Mesenchymal stem cell (in vitro differentiated cells and primary cell): ENCODE measurements at regions not wholly inside any gene's neighbourhood (a gene's known extent, or its start where the extent isn't known, plus 50 kb on each side); places are given as distances from the start of the nearest gene placed in this dataset.
A peak's percentile ranks its signal among the peaks of the same experiment; 100 is the strongest.

Source experiments
- DNase-seq: peaks from one replicate; pipeline ENCODE4 v3.0.0-alpha.2; 2013
- H2AFZ ChIP-seq: one replicate; pipeline ENCODE4 v1.6.1; 2013; ENCODE audit warnings: low read depth, mild to moderate bottlenecking, control low read depth, inconsistent platforms, low read length, moderate library complexity
- H2AK5ac ChIP-seq: 2 replicates; pipeline ENCODE4 v1.6.1; 2013; ENCODE audit warnings: low read length, moderate library complexity, mild to moderate bottlenecking, inconsistent platforms; ENCODE audit not compliant: severe bottlenecking
- H2BK120ac ChIP-seq: one replicate; pipeline ENCODE4 v1.6.1; 2013; ENCODE audit warnings: low read depth, mild to moderate bottlenecking, inconsistent platforms, low read length, moderate library complexity
- H2BK12ac ChIP-seq, 2 experiments: one replicate each; pipeline ENCODE4 v1.6.1; 2013; ENCODE audit warnings: inconsistent platforms in 2 of 2, low read length in 2 of 2, mild to moderate bottlenecking in 2 of 2, moderate library complexity in 2 of 2, control low read depth in 1 of 2
- H2BK15ac ChIP-seq: one replicate; pipeline ENCODE4 v1.6.1; 2013; ENCODE audit warnings: mild to moderate bottlenecking, low read depth, inconsistent platforms; ENCODE audit not compliant: poor library complexity, severe bottlenecking
- H2BK5ac ChIP-seq: 2 replicates; pipeline ENCODE4 v1.6.1; 2013; ENCODE audit warnings: low read depth, mild to moderate bottlenecking, low read length, control low read depth, inconsistent platforms; ENCODE audit not compliant: poor library complexity, severe bottlenecking
- H3K14ac ChIP-seq, 2 experiments: one replicate each; pipeline ENCODE4 v1.6.1; 2013; ENCODE audit warnings: inconsistent platforms in 2 of 2, low read length in 2 of 2, control low read depth in 1 of 2, mild to moderate bottlenecking in 1 of 2, moderate library complexity in 1 of 2
- H3K18ac ChIP-seq, 2 experiments: one replicate each; pipeline ENCODE4 v1.6.1; 2013; ENCODE audit warnings: inconsistent platforms in 2 of 2, low read length in 2 of 2, control low read depth in 1 of 2, low read depth in 1 of 2, mild to moderate bottlenecking in 1 of 2
- H3K23ac ChIP-seq, 2 experiments: one replicate each; pipeline ENCODE4 v1.6.1; 2013; ENCODE audit warnings: inconsistent platforms in 2 of 2, low read length in 2 of 2, mild to moderate bottlenecking in 2 of 2, moderate library complexity in 2 of 2, control low read depth in 1 of 2
- H3K27ac ChIP-seq: 2 replicates; pipeline ENCODE4 v1.5.1; 2013; ENCODE audit warnings: mild to moderate bottlenecking, moderate library complexity, low read length, control low read depth, inconsistent platforms; ENCODE audit not compliant: poor library complexity, severe bottlenecking
- H3K27me3 ChIP-seq, 2 experiments: 2 replicates each; pipeline versions ENCODE4 v1.6.1 to v1.7.0; 2013; ENCODE audit warnings: low read length in 2 of 2, mild to moderate bottlenecking in 2 of 2, moderate library complexity in 2 of 2, control low read depth in 1 of 2, inconsistent platforms in 1 of 2; ENCODE audit not compliant: control insufficient read depth in 1 of 2, insufficient read depth in 1 of 2
- H3K36me3 ChIP-seq, 2 experiments: 2 replicates each; pipeline versions ENCODE4 v1.6.1 to v1.7.0; 2013; ENCODE audit warnings: low read length in 2 of 2, control low read depth in 1 of 2, inconsistent platforms in 1 of 2, low read depth in 1 of 2, mild to moderate bottlenecking in 1 of 2; ENCODE audit not compliant: insufficient read depth in 2 of 2, control insufficient read depth in 1 of 2
- H3K4ac ChIP-seq, 2 experiments: one replicate each; pipeline ENCODE4 v1.6.1; 2013; ENCODE audit warnings: inconsistent platforms in 2 of 2, low read length in 2 of 2, mild to moderate bottlenecking in 2 of 2, moderate library complexity in 2 of 2, control low read depth in 1 of 2, low read depth in 1 of 2
- H3K4me1 ChIP-seq: 2 replicates; pipeline ENCODE4 v1.6.1; 2013; ENCODE audit warnings: low read depth, low read length, control low read depth; ENCODE audit not compliant: control insufficient read depth, insufficient read depth
- H3K4me2 ChIP-seq: 2 replicates; pipeline ENCODE4 v1.6.1; 2013; ENCODE audit warnings: low read length, mild to moderate bottlenecking, inconsistent platforms; ENCODE audit not compliant: poor library complexity, severe bottlenecking
- H3K4me3 ChIP-seq, 2 experiments: 2 replicates each; pipeline versions ENCODE4 v1.5.1 to v1.7.0; 2013; ENCODE audit warnings: low read length in 2 of 2, mild to moderate bottlenecking in 2 of 2, control low read depth in 1 of 2, low read depth in 1 of 2; ENCODE audit not compliant: insufficient read depth in 1 of 2
- H3K79me1 ChIP-seq: replicated peaks from 2 replicates; pipeline ENCODE4 v1.6.1; 2013; ENCODE audit warnings: mild to moderate bottlenecking, control low read depth, low read length, inconsistent platforms; ENCODE audit not compliant: poor library complexity, severe bottlenecking
- H3K9ac ChIP-seq: 2 replicates; pipeline ENCODE4 v1.7.0; 2013; ENCODE audit warnings: mild to moderate bottlenecking, low read length, moderate library complexity
- H3K9me3 ChIP-seq: 2 replicates; pipeline ENCODE4 v1.7.0; 2013; ENCODE audit warnings: mild to moderate bottlenecking, low read length; ENCODE audit not compliant: control insufficient read depth
- H4K8ac ChIP-seq: one replicate; pipeline ENCODE4 v1.6.1; 2013; ENCODE audit warnings: inconsistent platforms, mild to moderate bottlenecking, low read length, moderate library complexity
- H4K91ac ChIP-seq: one replicate; pipeline ENCODE4 v1.6.1; 2013; ENCODE audit warnings: mild to moderate bottlenecking, low read length, inconsistent platforms
- WGBS: methylation state at CpG from one replicate; pipeline ENCODE4 v1.1.7; 2013; ENCODE audit warnings: mixed read lengths; 5-methylcytosine and 5-hydroxymethylcytosine counted together

GRCh38 chr2:206876216-206876860 lies 63.0 kb upstream of the CPO start:
- Histone ChIP-seq H3K4ac (no peak overlapping the region), H3K36me3 (no peaks in the 10 kb centered on the region), H2BK5ac (no peak overlapping the region), H3K14ac (no peak overlapping the region), H4K91ac (no peak overlapping the region), H3K4me1 (peaks cover 3% of the 10 kb centered on the region), H2BK120ac (no peak overlapping the region), H3K79me1 (no peaks in the 10 kb centered on the region), H3K4me2 (no peak overlapping the region), H3K4me3 (no peak overlapping the region), H2AFZ (no peak overlapping the region), H3K23ac (peak overlapping the region in 1 of 2 experiments; percentile 59), H3K27me3 (no peaks in the 10 kb centered on the region), H2BK12ac (no peak overlapping the region), H3K27ac (no peak overlapping the region), H3K18ac (peak overlapping the region in 1 of 2 experiments; percentile 34), H3K9ac (no peak overlapping the region), H3K9me3 (no peaks in the 10 kb centered on the region), H4K8ac (no peak overlapping the region), H2BK15ac (no peak overlapping the region), H2AK5ac (no peak overlapping the region)
- WGBS: 53% methylated on average over 7 of the region's 7 CpGs
- no peak for DNase-seq

- Histone ChIP-seq H3K23ac (no peak overlapping the region), H3K9ac (peak overlapping the region; percentile 72), H2AK5ac (no peak overlapping the region), H3K27me3 (no peaks in the 10 kb centered on the region), H3K4me2 (no peak overlapping the region), H3K4ac (no peak overlapping the region), H4K8ac (no peak overlapping the region), H3K14ac (no peak overlapping the region), H3K4me1 (peaks cover 3% of the 10 kb centered on the region), H2BK12ac (no peak overlapping the region), H3K4me3 (peak overlapping the region in 1 of 2 experiments; percentile 46), H2BK15ac (no peak overlapping the region), H4K91ac (no peak overlapping the region), H3K79me1 (no peaks in the 10 kb centered on the region), H3K18ac (no peak overlapping the region), H3K9me3 (no peaks in the 10 kb centered on the region), H3K36me3 (no peaks in the 10 kb centered on the region), H3K27ac (no peak overlapping the region), H2AFZ (no peak overlapping the region), H2BK5ac (no peak overlapping the region), H2BK120ac (no peak overlapping the region)
- DNase-seq: no peak
- 91% methylated on average over 11 of the region's 11 CpGs for WGBS
Observed at GRCh38 chr2:206881708-206882410, 57.5 kb upstream of the CPO start.

GRCh38 chr2:206886696-206887095 lies 52.6 kb upstream of the CPO start:
- Histone ChIP-seq H2AK5ac (no peak overlapping the region), H3K4me2 (no peak overlapping the region), H3K4ac (no peak overlapping the region), H3K4me1 (no peaks in the 10 kb centered on the region), H2BK15ac (no peak overlapping the region), H3K79me1 (no peaks in the 10 kb centered on the region), H3K18ac (no peak overlapping the region), H2AFZ (no peak overlapping the region), H3K27me3 (no peaks in the 10 kb centered on the region), H4K91ac (no peak overlapping the region), H3K4me3 (no peak overlapping the region), H3K9me3 (no peaks in the 10 kb centered on the region), H3K9ac (no peak overlapping the region), H2BK5ac (no peak overlapping the region), H3K14ac (no peak overlapping the region), H2BK120ac (no peak overlapping the region), H4K8ac (no peak overlapping the region), H3K36me3 (no peaks in the 10 kb centered on the region), H2BK12ac (no peak overlapping the region), H3K23ac (no peak overlapping the region), H3K27ac (no peak overlapping the region)
- 86% methylated on average over 4 of the region's 4 CpGs for WGBS
- DNase-seq: no peak

GRCh38 chr2:206887745-206888144 lies 51.6 kb upstream of the CPO start:
- H3K9ac ChIP-seq: no peak overlapping the region
- no peak overlapping the region for H2BK5ac ChIP-seq
- no peak overlapping the region for H3K18ac ChIP-seq
- WGBS: no CpG with 5 or more reads among the region's 1 CpG
- no peak overlapping the region for H2AFZ ChIP-seq
- H3K4me3 ChIP-seq: no peak overlapping the region
- no peak overlapping the region for H4K8ac ChIP-seq
- no peak overlapping the region for H3K4ac ChIP-seq
- H3K4me2 ChIP-seq: no peak overlapping the region
- no peak overlapping the region for H2BK15ac ChIP-seq
- no peaks in the 10 kb centered on the region for H3K36me3 ChIP-seq
- no peak for DNase-seq
- H3K27ac ChIP-seq: no peak overlapping the region
- no peaks in the 10 kb centered on the region for H3K79me1 ChIP-seq
- H3K4me1 ChIP-seq: no peaks in the 10 kb centered on the region
- H3K14ac ChIP-seq: no peak overlapping the region
- no peak overlapping the region for H2AK5ac ChIP-seq
- no peaks in the 10 kb centered on the region for H3K27me3 ChIP-seq
- H3K9me3 ChIP-seq: no peaks in the 10 kb centered on the region
- H2BK12ac ChIP-seq: no peak overlapping the region
- H2BK120ac ChIP-seq: no peak overlapping the region
- H3K23ac ChIP-seq: no peak overlapping the region
- no peak overlapping the region for H4K91ac ChIP-seq
